ENCODE measurements at regions not wholly inside any gene's neighbourhood (a gene's known extent, or its start where the extent isn't known, plus 50 kb on each side); places are given as distances from the start of the nearest gene placed in this dataset.

DNA sequence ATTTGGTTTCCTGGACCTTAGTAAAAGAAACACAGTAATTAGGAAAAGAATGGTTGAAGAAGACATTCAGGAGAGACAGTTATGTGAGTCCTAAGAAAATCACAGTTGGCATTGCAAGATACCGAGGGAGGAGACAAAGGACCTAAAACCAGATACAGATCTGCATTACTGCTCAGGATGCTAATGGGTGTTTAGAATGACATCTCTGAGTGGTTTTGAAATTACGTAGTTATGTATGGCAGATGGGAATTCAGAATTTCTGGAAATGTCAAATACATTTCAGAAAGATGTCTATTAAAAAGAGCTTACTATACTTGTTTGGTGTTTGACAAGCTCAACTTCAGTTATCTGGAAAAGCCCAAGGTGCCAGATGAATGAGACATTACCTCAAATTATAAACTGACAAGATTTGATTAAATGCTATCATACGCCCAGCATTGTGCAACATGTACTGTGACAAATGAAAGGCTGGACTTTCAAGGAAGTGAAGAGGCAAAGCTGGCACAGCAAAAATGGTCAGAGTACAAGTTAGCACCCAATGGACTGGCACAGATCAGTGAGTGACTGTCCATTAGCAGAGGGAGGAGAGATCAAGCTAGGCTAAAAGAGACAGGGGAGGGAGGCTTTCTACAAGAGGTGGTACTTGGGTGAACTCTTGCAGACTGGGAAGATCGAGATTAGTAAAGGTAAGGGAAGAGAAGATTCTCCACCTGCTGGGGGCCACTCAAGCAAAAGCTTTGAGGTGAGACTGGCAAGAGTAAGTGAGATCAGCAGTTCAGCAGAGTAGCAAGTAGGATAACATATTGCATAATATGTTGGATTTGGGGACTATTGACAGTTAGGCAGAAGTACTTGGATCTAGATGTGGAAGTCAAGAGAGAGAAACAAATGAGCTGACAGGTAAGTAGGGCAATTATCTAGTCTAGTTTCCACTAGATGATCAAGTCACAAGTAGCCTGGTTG lies 168.9 kb downstream of the CYRIA start:
- no peak for DNase-seq

DNA sequence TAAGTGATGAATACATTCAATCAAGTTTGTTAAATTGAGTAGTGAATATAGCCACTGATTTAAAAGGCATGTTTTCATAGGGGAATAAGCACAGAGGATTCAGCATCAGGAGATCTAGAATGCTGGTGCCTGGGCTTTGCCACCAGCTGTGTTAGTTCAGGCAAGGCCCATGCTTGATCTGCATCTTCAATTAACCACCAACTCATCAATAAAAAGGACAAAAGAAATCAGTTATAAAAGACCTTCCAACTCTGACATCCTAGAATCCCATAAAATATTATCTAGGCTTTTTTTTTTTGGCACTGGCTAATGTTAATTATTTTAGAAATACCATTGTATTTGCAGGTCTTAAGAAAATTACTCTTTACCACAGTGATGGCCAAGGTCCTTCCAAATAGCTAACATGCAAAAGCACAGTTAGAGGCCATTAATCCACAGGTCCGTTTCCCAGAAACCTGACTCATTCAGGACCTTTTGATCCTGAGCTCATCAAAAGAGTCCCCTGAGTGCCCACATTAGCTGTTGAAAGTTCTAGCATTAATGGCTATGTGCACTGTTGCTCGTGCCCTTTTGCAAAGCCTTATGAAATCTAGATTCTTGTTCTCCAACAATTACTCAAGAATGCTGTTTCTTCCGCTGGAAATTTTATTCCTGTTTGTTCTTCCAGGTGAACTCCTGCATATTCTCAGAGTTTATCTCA lies 170.0 kb downstream of the CYRIA start:
- DNase-seq = no peak

DNA sequence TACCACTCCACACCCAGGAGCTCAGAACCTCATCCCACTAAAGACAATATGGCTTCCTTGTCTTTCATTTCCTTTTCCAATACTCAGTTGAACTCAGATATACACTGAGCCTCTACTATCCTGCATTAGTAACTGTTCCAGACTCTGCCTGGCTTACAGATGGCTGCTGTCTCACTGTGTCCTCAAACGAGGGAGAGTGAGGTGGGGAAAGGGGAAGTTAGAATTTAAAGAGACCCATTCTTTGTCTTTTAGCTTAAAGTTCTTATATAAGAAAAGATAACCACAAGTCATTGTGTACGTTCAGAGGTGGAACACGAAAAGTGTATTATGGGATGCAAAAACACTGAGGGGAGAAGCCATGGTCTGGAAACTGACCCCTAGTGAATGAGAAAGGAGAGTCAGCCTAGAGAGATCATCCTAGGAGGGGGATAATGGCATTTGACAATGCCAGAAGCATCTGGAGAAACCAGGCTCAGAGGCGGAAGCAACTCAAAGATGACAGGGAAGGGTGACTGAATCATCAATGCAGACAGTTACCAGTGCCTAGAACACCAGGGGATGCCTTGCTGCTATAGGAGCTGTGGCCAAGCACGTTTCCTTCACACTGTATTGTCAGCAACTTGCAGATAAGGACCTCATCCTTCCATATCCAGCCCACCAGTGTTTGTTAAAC lies 170.7 kb downstream of the CYRIA start:
- DNase-seq = no peak

DNA sequence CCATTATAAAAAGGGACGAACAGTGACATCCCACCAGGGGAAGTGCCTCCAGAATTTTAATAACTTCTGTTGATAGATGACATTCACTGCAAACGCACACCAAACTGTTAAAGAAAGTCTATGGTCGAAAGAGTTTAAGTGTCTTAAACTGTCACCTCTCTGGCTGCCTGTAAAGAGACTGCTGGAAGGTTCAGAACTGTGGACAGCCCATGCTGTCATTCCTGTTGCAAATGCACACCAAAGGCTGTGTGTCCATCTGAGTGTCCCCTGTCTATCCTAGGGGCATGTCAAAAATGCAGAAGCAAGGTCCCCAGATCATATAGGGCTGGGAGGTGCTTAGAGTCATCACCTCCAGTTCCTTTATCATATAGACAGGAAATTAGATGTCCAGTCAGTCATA lies 171.8 kb downstream of the CYRIA start:
- no peak for DNase-seq

DNA sequence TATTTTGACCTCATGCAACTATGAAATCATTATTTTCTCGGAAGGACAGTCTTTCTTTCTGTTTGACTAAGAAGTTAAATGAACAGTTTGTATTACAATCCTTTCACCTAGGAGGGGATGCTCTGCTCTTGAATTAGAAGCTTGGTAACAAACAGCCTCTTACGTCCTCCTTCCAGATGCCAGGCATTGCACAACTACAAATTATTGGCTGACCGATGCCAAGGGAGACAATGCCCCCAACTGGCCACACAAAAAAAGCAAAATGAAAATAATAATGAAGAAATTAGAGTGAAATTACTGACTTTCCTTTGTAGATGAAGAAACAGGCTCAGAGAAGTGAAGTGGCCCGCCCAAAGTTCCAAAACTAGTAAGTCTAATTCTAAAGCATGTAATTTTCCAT lies 177.9 kb downstream of the CYRIA start:
- DNase-seq = no peak

DNA sequence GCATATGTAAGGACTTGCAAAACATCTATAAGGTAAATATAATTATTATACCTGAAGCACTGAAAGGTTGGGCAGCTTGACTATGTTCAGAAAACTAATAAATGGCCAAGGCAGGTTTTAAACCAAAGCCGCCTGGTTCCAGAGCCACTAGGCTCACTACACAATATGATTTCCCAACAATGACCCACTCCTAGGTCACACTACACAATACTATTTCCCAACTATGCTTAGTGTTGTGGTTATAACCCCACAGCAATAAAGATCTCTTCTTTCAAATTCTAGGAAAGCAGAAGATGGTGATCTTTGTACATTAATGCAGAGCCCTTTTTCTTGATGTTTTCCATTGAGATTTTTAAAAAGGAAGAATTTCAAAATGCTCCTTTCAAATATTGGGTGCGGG lies 180.4 kb downstream of the CYRIA start:
- no peak for DNase-seq

DNA sequence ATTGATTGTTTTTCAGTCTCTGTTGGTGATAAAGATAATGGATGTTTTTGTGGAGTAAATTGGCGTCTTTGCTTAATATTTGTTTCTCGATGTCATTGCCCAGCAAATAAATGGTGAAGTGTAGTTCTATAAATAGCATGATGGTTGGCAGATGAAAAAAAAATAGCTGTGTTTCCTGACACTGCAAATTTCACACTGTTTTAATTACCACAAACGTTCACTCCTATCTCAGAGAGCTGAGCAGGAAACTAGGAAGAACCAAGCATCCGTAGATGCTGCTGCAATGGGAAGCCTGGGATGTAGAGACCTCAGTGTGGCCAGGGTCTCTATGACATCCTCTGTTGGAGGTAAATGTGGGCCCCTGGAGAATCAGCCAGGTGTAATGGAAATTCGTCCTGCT lies 183.2 kb downstream of the CYRIA start:
- DNase-seq = no peak

DNA sequence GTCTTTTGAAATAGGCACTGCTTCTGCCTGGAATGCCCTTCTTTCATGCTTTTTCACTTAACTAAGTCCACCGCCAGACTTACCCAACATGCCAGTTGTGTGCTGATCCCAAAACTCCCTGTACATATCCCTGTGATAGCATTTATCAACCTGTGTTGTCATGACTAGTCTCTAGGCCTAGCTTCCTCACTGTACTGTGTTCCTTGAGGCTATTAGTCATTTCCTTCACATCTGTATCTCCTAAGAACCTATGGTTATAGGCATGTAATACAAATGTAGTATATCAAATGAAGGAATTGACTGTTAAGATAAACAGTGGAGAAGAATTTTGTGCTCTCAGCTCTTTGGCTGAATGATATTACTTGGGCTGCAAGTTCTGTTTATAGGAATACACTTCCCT lies 184.3 kb downstream of the CYRIA start:
- no peak for DNase-seq

DNA sequence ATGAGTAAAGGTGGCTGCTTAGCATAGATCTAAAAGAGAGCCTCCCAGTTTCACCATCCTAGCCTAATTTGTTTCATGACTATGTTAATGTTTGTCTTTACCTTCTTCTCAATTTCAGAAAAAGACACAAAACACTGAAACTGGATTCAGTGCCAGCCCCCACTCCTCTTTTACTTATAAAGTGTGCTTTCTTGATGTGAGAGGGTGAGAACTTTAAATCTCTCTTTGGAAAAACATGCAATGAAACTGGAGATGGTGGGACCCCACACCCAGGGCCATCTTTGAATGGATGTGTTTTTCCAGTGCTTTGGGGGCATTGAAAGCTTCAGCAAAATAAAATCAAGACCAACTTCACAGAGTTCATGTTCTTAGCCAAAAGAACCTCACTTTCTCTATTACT lies 185.9 kb downstream of the CYRIA start:
- DNase-seq = no peak

DNA sequence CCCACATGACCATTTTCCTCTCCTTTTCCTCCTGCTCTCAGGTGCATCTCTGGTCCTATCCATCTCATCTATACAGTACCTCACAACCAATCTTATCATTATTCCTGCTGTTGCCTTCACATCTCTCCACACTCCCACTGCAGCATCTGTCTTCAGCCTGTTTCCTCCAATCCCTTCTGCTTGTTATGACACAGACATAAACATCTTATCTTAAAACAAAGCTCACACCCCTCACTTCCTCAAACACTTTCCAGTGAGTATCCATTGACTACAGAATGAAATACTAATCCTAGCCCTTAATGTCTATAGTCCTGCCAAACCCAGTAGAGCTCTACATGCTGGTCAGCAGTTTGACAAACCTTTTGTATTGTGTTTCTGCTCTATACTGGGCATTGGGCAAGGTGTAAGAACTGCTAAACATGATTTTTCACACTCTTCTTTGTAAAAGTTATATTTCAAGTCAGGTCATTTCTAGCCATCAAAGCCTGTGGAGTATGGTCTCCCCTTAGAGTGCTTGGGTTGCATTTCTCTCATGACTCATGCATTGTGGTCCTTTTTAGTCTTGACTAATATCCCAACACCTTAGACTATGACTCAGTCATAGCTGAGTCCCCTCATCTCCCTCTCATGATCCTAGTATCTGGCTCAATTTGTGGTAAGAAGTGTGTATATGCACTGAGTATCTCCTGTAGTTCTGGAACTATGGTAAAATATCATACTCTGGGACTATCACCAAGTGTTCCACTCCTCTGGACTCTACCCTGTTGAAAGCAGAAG lies 187.0 kb downstream of the CYRIA start:
- DNase-seq = no peak

DNA sequence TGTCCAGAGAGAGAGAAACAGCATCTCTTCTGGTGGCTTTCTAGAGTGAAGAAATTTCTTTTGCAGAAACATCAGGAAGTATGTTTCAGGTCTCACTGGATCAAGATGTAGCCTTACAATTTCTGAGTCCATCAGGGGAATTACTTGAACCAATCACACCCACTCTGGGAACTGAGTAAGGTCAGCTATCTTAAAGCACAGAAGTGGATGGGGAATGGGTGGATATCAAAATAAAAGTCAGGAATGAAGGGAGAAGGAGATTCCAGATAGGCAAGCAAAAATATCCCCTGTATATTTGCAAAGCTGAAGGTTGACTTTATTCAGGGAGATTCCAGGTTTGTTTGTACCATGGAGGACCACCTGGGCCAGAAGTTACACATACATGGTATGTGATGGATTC lies 188.0 kb downstream of the CYRIA start:
- no peak for DNase-seq

DNA sequence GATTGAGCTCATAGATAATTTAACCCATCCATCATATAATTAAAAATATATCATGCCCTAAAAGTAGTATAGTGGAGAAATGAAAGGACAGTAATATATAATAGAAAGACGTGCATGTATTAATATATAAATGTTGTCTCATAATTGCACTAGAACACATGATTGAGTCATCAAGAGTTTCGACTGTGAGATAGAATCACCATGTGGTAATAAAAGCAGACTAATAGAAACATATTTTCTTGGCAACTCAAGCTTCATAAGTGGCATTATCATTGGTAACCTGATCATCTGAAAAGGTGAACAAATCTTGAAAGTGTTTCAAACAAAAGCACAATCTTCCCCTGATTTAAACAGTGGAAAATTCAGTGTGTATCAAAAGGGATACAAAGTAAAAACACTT lies 188.8 kb downstream of the CYRIA start:
- no peak for DNase-seq

DNA sequence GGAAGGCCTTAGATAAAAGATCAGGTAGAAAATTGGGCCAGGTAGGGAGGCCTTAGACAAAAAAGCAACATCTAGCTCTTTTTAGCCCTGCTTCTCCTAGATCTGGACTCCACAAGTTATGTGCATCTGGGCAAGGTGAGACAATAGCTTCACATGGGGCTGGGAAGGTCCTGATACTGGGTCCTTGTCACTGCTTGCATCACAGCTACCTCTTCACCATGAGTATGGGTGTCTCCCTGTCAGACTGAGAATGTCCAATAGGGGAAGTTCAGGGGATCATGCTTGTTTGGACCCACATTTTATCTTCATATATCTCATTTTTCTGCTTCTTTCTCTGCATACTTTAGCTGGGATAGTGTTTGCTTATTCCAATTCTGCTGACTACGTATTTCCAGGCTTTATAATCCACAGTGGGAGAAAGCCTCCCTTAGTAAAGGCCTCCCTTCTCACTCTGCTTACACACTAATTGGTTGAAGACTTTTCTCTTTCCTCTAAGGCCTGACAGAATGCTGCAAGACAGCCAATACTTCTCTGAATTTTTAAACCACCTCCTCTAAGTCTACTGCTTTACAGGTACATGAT lies 189.6 kb downstream of the CYRIA start:
- no peak for DNase-seq

DNA sequence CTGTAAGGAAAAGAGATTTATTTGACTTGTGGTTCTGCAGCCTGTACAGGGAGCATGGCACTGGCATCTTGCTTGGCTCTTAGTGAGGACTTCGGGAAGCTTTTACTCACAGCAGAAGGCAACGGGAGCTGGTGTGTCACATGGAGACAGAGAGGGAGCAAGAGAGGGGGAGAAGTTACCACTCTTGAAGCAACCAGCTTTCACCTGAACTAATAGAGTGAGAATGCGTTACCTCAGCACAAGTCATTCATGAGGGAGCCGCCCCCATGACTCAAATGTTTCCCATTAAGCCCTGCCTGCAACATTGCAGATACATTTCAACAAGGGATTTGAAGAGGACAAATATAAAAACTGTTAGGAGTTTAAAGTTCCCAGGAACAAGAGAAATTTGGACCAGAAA lies 190.0 kb downstream of the CYRIA start:
- DNase-seq = no peak

DNA sequence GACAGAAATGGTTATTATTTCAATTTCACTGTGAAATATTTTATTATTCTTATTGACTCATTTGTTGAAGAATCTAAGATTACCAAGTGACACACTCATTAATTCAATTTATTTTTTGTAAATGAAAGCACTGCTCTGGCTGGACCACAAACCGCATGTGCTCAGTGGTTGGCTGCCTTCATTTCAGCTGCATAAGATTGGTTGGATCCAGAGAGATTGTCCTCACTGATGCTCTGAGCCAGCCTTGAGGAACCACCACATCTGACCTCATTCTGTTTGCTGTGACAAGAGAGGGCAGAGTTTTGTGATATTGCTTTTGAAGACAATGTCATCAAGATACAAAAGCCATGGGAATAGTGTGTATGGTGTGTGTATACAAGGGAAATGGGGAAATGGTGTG lies 192.1 kb downstream of the CYRIA start:
- DNase-seq = no peak

DNA sequence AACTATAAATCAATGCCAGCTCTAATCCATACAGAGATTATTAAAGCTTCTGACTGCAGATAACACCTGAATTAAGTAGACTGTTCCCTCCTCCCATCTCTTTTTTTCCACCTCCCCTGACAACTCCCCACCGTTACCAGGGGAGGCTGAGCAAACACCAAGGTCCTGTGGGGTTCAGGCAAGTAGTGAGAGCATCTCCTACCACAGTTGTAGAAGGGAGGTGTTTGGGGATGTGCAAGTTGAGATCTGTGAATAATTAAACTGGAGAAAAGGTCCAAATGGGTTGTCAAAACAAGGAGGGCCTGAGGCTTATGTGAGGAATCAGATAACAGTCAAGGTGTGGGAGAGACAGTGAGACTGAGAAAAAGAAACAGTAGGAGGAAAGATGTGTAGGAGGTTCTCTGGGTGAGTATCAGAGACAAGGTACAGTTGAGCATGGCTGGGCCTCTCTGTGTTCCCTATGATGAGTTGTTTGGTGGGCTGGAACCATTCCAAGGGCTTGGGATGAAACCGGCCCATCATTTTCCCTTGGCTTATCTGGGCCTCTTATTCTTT lies 194.6 kb downstream of the CYRIA start:
- DNase-seq = no peak

DNA sequence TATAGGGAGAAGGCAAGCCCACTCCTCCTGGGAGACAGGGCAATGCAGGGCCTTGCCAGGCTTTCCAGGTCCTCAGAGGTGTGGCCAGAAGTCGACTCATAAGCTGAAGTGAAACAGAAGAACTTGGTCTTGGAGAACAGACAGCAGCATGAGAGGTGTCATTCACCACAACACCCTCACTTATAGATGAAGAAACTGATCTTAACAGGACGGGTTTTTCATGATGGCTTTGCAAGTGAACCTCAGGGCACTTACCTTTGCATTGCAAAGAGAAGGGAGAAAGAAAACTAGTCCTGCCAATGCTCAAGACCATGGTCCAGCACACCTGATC lies 198.8 kb downstream of the CYRIA start:
- no peak for DNase-seq

DNA sequence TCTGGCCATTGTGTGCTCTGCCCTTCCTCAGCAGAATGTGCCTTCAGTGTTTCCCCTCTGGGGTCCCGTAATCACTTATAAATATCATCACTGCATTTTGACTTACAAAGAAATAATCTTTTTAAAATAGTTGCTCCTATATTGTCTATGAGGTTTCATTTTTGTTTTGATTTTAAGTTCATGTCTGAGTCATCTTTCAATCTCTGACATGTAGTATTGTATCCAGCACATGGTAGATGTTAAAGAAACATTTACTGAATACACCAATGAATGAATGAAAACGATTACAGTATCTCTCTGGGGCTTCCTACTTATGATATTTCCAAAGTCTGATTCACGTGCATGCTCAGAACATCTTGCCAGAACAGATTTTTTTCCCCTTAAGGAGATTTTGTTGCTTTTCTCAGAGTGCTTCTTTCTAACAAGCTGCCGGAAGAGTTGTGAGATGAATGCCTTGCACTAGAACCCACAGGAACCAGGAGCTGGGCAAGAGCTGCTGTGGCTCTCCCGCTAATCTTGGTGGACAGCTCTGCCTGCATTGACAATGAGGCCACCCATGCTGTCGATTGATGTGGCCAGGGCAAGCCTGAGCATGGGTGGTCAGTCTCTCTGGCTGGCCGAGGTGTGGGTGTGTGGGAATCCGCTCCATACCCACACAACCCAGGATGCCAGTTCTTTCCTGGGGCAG lies 199.4 kb downstream of the CYRIA start:
- no peak for DNase-seq

DNA sequence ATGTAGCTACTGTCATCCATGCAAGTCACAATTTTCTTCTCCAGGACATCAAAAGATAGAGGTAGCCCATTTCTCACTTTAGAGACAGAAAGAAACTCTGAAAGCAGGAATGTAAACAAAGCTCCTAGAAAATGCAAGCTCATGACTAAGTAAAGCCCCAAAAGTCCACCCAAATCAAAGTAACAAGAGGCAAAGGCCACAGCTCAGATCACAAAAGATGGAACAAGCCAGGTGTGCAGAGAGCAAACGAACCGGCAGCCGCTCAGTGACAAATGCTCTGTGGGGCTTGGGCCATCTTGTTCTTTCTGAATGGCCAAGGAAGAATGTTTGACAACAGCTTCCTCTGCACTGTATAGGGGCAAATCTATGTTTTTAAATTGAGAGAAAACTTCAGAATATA lies 201.0 kb downstream of the CYRIA start:
- DNase-seq = no peak

DNA sequence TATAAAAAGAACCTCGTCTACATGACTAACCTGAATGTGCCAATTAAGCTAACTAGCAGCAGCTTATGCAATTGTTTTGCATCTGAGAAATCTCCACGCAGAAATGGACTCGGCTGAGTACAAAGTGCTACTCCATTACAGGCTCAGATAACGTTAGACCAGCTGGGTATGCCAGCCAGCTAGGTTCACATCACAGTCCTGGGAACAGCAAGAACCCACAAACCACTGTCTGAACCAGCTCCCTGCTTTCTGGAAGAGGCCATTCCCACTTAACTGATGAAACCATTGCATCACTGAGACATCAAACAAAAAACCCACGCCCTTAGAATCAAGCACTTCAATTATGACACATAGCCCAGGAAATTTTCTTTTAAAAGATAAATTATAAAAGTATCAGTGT lies 202.7 kb downstream of the CYRIA start:
- DNase-seq = no peak

DNA sequence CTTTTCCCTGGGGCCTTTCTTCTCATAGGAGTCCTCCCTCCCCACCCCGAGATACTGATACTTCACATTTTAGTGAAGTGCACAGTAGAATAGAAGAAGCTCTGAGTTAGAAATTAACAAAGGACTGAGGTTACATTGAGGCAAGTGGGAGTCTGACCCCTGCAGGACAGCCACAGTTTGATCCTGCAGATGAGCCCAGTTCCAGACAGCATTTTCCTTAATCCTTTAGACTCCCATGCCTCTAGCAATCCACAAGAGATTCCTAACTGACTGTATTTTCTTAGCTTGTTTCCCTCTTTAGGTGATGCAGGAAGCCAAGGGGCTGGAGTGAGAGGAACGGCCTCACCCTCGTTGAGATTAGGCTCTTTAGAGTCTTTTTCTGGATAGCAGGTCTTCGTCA lies 204.0 kb downstream of the CYRIA start:
- DNase-seq = no peak

DNA sequence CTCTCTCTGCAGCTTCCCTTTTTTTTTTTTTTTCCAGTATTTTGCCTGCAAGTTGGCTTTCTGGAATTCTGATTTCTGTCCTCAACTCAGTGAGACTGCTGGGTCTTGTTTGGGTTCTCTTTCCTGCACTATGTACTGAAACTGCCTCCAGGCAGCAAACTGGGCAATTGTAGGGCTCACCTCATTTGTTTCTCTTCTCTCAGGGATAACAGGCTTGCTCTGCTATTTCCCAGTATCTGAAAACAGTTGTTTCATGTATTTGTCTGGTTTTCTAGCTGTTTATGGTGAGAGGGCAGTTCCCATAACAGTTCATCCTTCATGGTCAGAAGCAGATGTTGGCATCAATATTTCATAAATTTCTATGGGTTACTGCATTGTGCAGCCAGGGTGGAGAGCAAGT lies 206.0 kb downstream of the CYRIA start:
- DNase-seq = no peak
